Mesendoderm (in vitro differentiated cells): ENCODE measurements at regions not wholly inside any gene's neighbourhood (a gene's known extent, or its start where the extent isn't known, plus 50 kb on each side); places are given as distances from the start of the nearest gene placed in this dataset.

Experiments used
- DNase-seq: peaks from one replicate; pipeline ENCODE4 v3.0.0; 2013
- H2AK5ac ChIP-seq: 2 replicates; pipeline ENCODE4 v1.6.1; 2013; ENCODE audit warnings: low read length, inconsistent platforms
- H2BK120ac ChIP-seq: 2 replicates; pipeline ENCODE4 v1.6.1; 2013; ENCODE audit warnings: low read depth, mild to moderate bottlenecking, low read length, moderate library complexity, mixed read lengths
- H2BK15ac ChIP-seq: replicated peaks from 2 replicates; pipeline ENCODE4 v1.6.1; 2013; ENCODE audit warnings: low read depth, mild to moderate bottlenecking, moderate library complexity
- H2BK5ac ChIP-seq: 2 replicates; pipeline ENCODE4 v1.6.1; 2013; ENCODE audit warnings: low read length, inconsistent platforms
- H3K18ac ChIP-seq: 2 replicates; pipeline ENCODE4 v1.6.1; 2013; ENCODE audit warnings: mild to moderate bottlenecking, low read length, mixed read lengths
- H3K23ac ChIP-seq: one replicate; pipeline ENCODE4 v1.6.1; 2013; ENCODE audit warnings: low read length
- H3K27ac ChIP-seq: 2 replicates; pipeline ENCODE4 v1.5.1; 2013; ENCODE audit warnings: low read depth, mild to moderate bottlenecking, inconsistent platforms, low read length, moderate library complexity
- H3K27me3 ChIP-seq: 2 replicates; pipeline ENCODE4 v1.6.1; 2013; ENCODE audit warnings: low read length, control low read depth, mild to moderate bottlenecking, inconsistent platforms; ENCODE audit not compliant: insufficient read depth, poor library complexity
- H3K36me3 ChIP-seq: 2 replicates; pipeline ENCODE4 v1.6.1; 2013; ENCODE audit warnings: low read length, inconsistent platforms; ENCODE audit not compliant: control insufficient read depth, insufficient read depth
- H3K4ac ChIP-seq: one replicate; pipeline ENCODE4 v1.6.1; 2013; ENCODE audit warnings: low read depth, mild to moderate bottlenecking, low read length, moderate library complexity
- H3K4me1 ChIP-seq: 2 replicates; pipeline ENCODE4 v1.6.1; 2013; ENCODE audit warnings: low read depth, low read length, inconsistent platforms; ENCODE audit not compliant: control insufficient read depth
- H3K4me2 ChIP-seq: 2 replicates; pipeline ENCODE4 v1.6.1; 2013; ENCODE audit warnings: low read length
- H3K4me3 ChIP-seq: 2 replicates; pipeline ENCODE4 v1.5.1; 2013; ENCODE audit warnings: mild to moderate bottlenecking, low read length
- H3K56ac ChIP-seq: one replicate; pipeline ENCODE4 v1.6.1; 2013; ENCODE audit warnings: low read length
- H3K79me1 ChIP-seq: 2 replicates; pipeline ENCODE4 v1.6.1; 2013; ENCODE audit warnings: low read length, inconsistent platforms
- H3K79me2 ChIP-seq: 2 replicates; pipeline ENCODE4 v1.6.1; 2013; ENCODE audit warnings: mild to moderate bottlenecking, low read length; ENCODE audit not compliant: control insufficient read depth, insufficient read depth
- H3K9ac ChIP-seq: 2 replicates; pipeline ENCODE4 v1.6.1; 2013; ENCODE audit warnings: low read length, inconsistent platforms
- H4K5ac ChIP-seq: one replicate; pipeline ENCODE4 v1.6.1; 2013; ENCODE audit warnings: low read length
- H4K8ac ChIP-seq: one replicate; pipeline ENCODE4 v1.6.1; 2013; ENCODE audit warnings: low read depth, mild to moderate bottlenecking, control low read depth, low read length, moderate library complexity
- WGBS: extraction: QIAGEN DNeasy Blood & Tissue Kit; methylation state at CpG from one replicate; pipeline ENCODE4 v1.1.7; 2013; ENCODE audit warnings: low lambda C conversion rate, missing lambda C conversion rate; ENCODE audit not compliant: insufficient coverage; ENCODE audit errors: extremely low coverage; 5-methylcytosine and 5-hydroxymethylcytosine counted together

- Histone ChIP-seq H3K4me2 (no peak overlapping the region), H4K8ac (no peak overlapping the region), H3K79me1 (no peaks in the 10 kb centered on the region), H2BK15ac (no peak overlapping the region), H3K4me3 (no peak overlapping the region), H3K36me3 (no peaks in the 10 kb centered on the region), H2BK5ac (no peak overlapping the region), H3K18ac (no peak overlapping the region), H4K5ac (no peak overlapping the region), H3K79me2 (no peaks in the 10 kb centered on the region), H3K9ac (no peak overlapping the region), H3K27me3 (no peaks in the 10 kb centered on the region), H3K4me1 (peaks cover 1% of the 10 kb centered on the region), H2BK120ac (no peak overlapping the region), H3K23ac (no peak overlapping the region), H3K56ac (no peak overlapping the region), H3K27ac (no peak overlapping the region), H2AK5ac (no peak overlapping the region), H3K4ac (no peak overlapping the region)
- no peak for DNase-seq
- WGBS = no CpG with 5 or more reads among the region's 10 CpGs
Measured at GRCh38 chr9:79255651-79256260, 316.0 kb upstream of the TLE4 start.

GRCh38 chr9:79256691-79257213 lies 315.0 kb upstream of the TLE4 start:
- Histone ChIP-seq H4K5ac (no peak overlapping the region), H3K36me3 (no peaks in the 10 kb centered on the region), H3K4ac (no peak overlapping the region), H2BK15ac (no peak overlapping the region), H3K27ac (no peak overlapping the region), H3K9ac (no peak overlapping the region), H2BK120ac (no peak overlapping the region), H4K8ac (no peak overlapping the region), H3K23ac (no peak overlapping the region), H3K56ac (no peak overlapping the region), H3K79me1 (no peaks in the 10 kb centered on the region), H2BK5ac (no peak overlapping the region), H3K4me2 (no peak overlapping the region), H3K4me3 (no peak overlapping the region), H2AK5ac (no peak overlapping the region), H3K27me3 (no peaks in the 10 kb centered on the region), H3K79me2 (no peaks in the 10 kb centered on the region), H3K18ac (no peak overlapping the region), H3K4me1 (peaks cover 1% of the 10 kb centered on the region)
- no peak for DNase-seq
- no CpG with 5 or more reads among the region's 15 CpGs for WGBS

- Histone ChIP-seq H3K4me3 (no peak overlapping the region), H3K56ac (no peak overlapping the region), H2BK120ac (no peak overlapping the region), H3K9ac (no peak overlapping the region), H3K23ac (no peak overlapping the region), H3K79me2 (no peaks in the 10 kb centered on the region), H3K27ac (no peak overlapping the region), H4K5ac (no peak overlapping the region), H4K8ac (no peak overlapping the region), H2BK5ac (no peak overlapping the region), H3K36me3 (no peaks in the 10 kb centered on the region), H3K27me3 (no peaks in the 10 kb centered on the region), H3K79me1 (no peaks in the 10 kb centered on the region), H2AK5ac (no peak overlapping the region), H2BK15ac (no peak overlapping the region), H3K18ac (no peak overlapping the region), H3K4ac (no peak overlapping the region), H3K4me2 (no peak overlapping the region), H3K4me1 (peaks cover 1% of the 10 kb centered on the region)
- DNase-seq = no peak
- whole genome bisulfite sequencing = no CpG with 5 or more reads among the region's 19 CpGs
Measured at GRCh38 chr9:79257228-79257781, 314.5 kb upstream of the TLE4 start.

GRCh38 chr9:79257790-79258351 lies 313.9 kb upstream of the TLE4 start:
- no peaks in the 10 kb centered on the region for H3K79me2 ChIP-seq
- no peaks in the 10 kb centered on the region for H3K36me3 ChIP-seq
- H3K4me1 ChIP-seq = peaks cover 1% of the 10 kb centered on the region
- no peak overlapping the region for H3K4ac ChIP-seq
- H3K4me3 ChIP-seq = no peak overlapping the region
- no CpG with 5 or more reads among the region's 21 CpGs for WGBS
- no peak overlapping the region for H3K27ac ChIP-seq
- no peak overlapping the region for H3K9ac ChIP-seq
- H4K8ac ChIP-seq = no peak overlapping the region
- no peak overlapping the region for H2BK15ac ChIP-seq
- H2AK5ac ChIP-seq = no peak overlapping the region
- no peak overlapping the region for H3K4me2 ChIP-seq
- no peak for DNase-seq
- H3K27me3 ChIP-seq = no peaks in the 10 kb centered on the region
- H3K56ac ChIP-seq = no peak overlapping the region
- no peak overlapping the region for H2BK5ac ChIP-seq
- H3K23ac ChIP-seq = no peak overlapping the region
- H3K79me1 ChIP-seq = no peaks in the 10 kb centered on the region
- H3K18ac ChIP-seq = no peak overlapping the region
- no peak overlapping the region for H4K5ac ChIP-seq
- H2BK120ac ChIP-seq = no peak overlapping the region

GRCh38 chr9:79259858-79260257 lies 311.9 kb upstream of the TLE4 start:
- WGBS = no CpG with 5 or more reads among the region's 4 CpGs
- Histone ChIP-seq H3K9ac (no peak overlapping the region), H2AK5ac (no peak overlapping the region), H3K4me1 (peaks cover 1% of the 10 kb centered on the region), H3K18ac (no peak overlapping the region), H4K8ac (no peak overlapping the region), H3K4ac (no peak overlapping the region), H2BK15ac (no peak overlapping the region), H2BK120ac (no peak overlapping the region), H3K79me2 (no peaks in the 10 kb centered on the region), H3K27ac (no peak overlapping the region), H4K5ac (no peak overlapping the region), H3K23ac (no peak overlapping the region), H3K4me2 (no peak overlapping the region), H3K36me3 (no peaks in the 10 kb centered on the region), H3K56ac (no peak overlapping the region), H3K79me1 (no peaks in the 10 kb centered on the region), H3K4me3 (no peak overlapping the region), H3K27me3 (no peaks in the 10 kb centered on the region), H2BK5ac (no peak overlapping the region)
- no peak for DNase-seq
